ENCODE measurements at regions not wholly inside any gene's neighbourhood (a gene's known extent, or its start where the extent isn't known, plus 50 kb on each side); places are given as distances from the start of the nearest gene placed in this dataset.
"Not testable (repeated sequence)": the region's sequence is repeated elsewhere in the genome, so short reads cannot be mapped to it uniquely, and the experiment has no call there.

DNA sequence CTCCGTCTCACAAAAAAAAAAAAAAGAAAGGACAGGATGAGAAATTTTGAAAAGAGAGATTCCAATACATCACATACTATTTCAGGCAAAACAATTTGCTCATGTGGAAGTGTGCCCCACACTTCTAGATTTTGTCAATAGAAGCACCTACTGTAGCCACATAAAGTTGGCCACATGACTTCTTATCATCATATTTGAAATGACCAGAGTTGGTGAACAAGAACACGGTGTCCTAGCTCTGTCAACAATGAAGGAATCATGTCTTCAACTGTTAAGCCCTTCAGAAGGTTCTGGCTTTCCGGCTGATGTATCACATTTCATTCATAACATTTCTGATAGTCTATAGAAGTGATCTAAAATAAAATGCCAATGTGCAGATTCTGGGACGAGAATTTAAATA lies 534.5 kb downstream of the TMEM114 start:
- no peak for DNase-seq (ENCODE audit: low read depth)

DNA sequence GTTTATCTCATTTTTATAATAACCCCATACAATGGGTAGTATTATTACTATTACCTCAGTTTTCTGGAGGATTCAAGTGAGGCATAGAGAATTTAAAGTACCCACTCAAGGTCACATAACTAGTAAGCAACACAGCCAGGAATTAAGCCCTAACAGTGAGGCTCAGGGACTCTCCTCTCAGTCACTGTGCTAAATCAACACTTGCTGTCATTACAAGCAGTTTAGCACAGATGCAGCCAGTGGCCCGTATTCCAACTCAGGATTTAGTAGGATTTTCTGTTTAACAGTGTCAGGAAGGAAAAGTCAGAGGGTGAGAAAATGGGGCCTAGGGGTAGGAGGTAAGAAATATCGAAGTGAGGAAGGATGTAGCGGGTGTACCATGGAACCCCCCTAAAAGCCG lies 536.9 kb downstream of the TMEM114 start:
- DNase-seq (ENCODE audit: low read depth), result no peak

DNA sequence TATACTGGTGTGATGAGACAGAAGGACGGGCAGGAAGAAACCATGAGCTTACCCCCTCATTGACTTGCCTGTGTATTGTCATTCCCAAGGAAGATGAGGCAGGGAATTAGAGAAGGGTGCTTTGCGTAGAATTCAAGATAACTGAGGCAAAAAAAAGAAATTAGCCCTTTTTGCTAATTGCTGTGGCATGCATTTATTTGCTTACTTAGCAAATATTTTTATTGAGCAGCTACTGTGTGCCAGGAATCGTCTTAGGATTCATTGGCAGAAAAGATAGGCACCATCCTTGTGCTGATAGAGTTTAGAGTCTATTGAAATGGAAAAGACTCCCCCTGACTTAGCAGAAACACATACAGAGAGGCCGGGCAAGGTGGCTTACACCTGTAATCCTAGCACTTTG lies 541.9 kb downstream of the TMEM114 start:
- no peak for DNase-seq (ENCODE audit: low read depth)

GRCh38 chr16:8047736-8048135 lies 542.6 kb downstream of the TMEM114 start:
- no peak for DNase-seq (ENCODE audit: low read depth)

- DNase-seq (ENCODE audit: low read depth), result no peak
These were observed 545.5 kb downstream of the TMEM114 start for GRCh38 chr16:8044796-8045195.

DNA sequence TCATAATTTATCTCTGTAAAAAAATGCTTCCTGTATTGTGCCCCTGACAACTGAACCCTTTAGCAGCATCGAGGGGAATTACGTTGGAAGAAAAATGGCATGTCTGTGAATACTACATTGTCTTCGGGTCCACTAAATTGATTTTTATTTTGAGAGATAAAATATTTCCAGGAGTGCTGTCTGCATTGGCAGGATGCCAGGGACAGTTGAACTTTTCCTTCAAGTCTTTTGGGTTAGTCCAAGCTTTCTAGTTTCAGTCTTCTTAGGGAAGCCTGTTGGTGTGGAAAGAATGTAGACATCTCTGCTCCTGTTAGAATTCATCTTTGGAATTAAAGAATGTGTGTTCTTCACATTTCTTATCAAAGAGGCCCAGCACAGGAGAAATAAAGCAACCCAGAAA lies 557.9 kb downstream of the TMEM114 start:
- DNase-seq (ENCODE audit: low read depth), result no peak

DNA sequence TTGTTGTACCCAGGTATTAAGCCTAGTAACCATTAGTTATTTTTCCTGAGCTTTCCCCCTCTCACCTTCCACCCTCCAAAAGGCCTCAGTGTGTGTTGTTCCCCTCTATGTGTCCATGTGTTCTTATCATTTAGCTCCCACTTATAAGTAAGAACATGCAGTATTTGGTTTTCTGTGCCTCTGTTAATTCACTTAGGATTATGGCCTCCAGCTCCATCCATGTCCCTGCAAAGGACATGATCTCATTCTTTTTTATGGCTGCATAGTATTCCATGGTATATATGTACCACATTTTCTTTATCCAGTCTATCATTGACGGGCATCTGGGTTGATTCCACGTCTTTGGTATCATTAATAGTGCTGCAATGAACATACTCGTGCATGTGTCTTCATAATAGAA lies 560.3 kb downstream of the TMEM114 start:
- DNase-seq (ENCODE audit: low read depth), result not testable (repeated sequence)

DNA sequence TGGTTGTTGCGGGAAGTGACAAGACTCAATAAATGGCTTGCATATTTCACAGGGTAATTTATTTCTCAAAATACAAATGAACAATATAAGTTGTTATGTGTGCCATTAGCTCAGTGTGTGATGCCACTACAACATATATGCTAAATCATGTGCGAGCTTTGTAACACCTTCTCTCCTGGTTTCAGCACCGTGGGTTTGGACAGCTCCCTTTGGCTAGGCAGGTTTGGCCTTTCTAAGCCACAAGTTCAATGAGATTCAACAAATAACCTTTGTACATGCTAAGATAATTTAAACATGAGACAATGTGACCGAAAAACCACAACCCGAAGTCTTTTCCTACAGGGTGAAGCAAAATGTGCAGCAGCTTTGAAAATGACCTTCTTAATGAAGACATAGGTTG lies 563.9 kb downstream of the TMEM114 start:
- no peak for DNase-seq (ENCODE audit: low read depth)

DNA sequence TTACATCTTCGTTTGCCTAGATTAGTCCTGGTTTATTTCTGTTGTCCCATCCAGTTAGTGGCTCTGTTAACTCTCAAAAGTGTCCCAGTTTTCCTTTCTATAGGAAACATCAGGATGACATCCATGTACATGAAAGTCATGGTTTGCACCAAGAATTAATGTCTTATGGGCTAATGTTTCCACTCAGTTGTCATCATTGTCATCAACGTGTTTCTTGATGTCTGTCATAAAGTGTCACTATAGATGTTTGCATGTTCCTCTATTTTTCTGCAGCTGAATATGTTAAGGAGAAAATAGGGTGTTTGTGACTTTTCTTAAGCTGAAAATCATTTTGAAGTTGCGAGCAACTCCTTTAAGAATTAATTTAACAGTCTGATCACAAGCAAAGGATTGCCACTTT lies 567.0 kb downstream of the TMEM114 start:
- no peak for DNase-seq (ENCODE audit: low read depth)

- no peak for DNase-seq (ENCODE audit: low read depth)
These were observed 585.0 kb downstream of the TMEM114 start for GRCh38 chr16:8005096-8005860.

GRCh38 chr16:7998789-7999453 lies 591.4 kb downstream of the TMEM114 start:
- no peak for DNase-seq (ENCODE audit: low read depth)

DNA sequence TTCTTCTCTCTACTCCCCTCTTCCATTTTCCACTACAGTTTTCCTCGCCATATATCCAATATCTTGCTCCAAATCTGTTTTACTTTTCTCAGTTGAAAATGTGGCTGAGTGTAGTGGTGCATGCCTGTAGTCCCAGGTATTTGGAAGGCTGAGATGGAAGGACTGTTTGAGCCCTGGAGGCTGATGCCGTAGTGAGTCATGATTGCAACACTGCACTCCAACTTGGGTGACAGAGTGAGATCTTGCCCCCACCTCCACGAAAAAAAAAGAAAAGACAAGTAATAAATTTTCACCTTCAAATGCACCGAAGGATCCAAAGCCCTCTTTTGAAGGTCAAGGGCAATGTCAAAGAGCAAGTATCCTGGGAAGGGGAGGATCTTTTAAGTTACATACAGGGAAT lies 592.3 kb downstream of the TMEM114 start:
- no peak for DNase-seq (ENCODE audit: low read depth)

DNA sequence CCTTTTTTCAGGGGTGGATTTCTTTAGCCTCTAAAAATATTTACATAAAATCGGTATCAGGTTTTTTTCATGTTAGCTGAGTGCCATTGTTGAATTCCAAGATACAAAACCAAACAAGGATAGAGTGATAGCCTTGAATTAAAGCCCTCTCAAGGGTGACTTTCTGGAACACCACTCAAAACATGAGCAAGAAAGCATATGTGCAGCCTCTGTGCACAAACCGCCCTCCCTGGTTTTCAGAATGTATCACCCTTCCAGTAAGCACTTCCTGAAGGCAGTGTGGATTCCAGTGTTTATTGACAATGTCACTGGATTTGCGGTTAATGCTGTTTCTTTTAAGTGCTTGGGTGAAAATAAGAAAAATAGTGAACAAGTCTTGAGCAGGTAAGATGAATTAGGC lies 597.7 kb downstream of the TMEM114 start:
- no peak for DNase-seq (ENCODE audit: low read depth)

- DNase-seq (ENCODE audit: low read depth), result no peak
These were observed 599.6 kb downstream of the TMEM114 start for GRCh38 chr16:7990626-7991260.

- DNase-seq (ENCODE audit: low read depth), result no peak
These were observed 606.6 kb downstream of the TMEM114 start for GRCh38 chr16:7983676-7984075.

- no peak for DNase-seq (ENCODE audit: low read depth)
These were observed 610.2 kb downstream of the TMEM114 start for GRCh38 chr16:7980133-7980483.

GRCh38 chr16:7979448-7980132 lies 610.7 kb downstream of the TMEM114 start:
- DNase-seq (ENCODE audit: low read depth), result no peak

GRCh38 chr16:7976563-7976962 lies 613.7 kb downstream of the TMEM114 start:
- no peak for DNase-seq (ENCODE audit: low read depth)

DNA sequence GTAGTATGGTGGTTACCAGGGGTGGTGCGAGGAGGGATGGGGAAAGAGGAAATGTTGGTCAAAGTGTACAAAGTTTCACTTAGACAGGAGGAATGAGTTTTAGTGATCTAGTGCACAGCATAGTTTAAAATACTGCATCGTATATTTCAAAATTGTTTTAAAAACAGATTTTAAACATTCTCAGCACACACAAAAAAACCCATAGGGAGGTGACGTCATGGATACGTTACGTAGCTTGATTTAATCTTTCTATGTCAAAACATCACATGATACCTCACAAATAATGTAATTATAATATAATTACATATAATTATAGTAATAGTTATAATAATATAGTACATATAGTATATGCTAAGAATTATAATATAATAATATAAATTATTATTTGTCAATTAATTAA lies 614.2 kb downstream of the TMEM114 start:
- no peak for DNase-seq (ENCODE audit: low read depth)

DNA sequence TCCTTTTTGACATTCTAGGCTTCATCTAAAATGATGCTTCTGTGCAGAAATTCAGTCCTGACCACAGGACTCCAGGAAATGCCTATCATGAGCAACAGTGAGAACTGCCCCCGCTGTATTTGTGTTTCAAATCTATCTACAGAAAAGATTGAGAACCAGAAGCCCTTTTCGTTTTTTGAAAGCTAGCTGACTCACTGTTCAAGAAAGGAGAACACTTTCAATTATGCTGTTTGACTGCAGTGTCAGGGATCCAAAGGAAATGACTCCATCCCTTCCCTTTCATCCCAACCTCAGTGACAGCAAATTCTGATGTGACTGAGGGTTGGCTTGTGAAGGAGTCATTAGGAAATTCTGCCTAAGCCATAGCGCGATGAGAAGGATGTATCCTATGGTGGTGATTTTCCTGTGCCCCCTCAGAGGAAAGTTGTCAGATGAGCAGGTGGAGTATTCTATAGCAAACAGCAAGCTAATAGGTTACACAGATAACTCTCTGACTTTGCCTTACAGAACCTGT lies 622.3 kb downstream of the TMEM114 start:
- DNase-seq (ENCODE audit: low read depth), result no peak

DNA sequence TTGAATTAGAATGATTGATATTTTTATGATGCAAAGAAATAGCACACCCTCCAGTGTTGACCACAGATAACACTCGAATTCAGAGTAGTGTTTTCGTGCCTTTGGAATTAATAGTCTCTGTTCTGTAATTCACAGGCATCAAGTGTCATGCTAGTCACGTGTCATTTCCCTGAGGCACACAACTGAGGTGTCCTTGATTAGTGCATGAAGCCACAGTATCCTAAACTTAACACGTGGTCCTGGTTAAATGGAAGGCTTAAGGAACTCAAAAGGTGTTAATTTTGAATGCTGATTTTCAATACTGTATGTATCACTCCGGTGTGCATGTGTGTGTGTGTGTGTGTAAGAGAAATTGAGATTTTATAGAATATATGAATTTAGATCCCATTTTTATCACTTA lies 625.6 kb downstream of the TMEM114 start:
- DNase-seq (ENCODE audit: low read depth), result no peak

DNA sequence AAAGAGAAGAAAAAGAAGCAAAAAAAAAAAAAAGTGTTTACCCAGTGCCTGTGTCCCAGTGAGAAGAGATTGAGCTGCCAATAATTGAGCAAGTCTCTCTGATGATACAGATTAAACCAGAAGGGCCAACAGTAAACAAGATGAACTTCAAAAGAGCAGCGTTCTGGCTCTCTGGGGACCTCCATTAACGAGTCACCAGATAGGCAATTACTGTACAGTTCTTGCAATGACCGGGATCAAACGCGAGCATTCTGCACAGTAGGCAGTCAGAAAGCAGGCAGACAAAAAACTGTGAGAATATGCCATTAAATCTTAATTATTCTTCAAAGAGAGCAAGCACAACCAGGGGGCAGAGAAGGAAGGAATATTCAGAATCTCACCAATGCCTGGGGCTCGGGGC lies 626.1 kb downstream of the TMEM114 start:
- DNase-seq (ENCODE audit: low read depth), result no peak

All from iris pigment epithelial cell (primary cell).